ENCODE measurements at regions not wholly inside any gene's neighbourhood (a gene's known extent, or its start where the extent isn't known, plus 50 kb on each side); places are given as distances from the start of the nearest gene placed in this dataset.

GRCh38 chr10:21146436-21146789 is 249.3 kb upstream of the NEBL start:
- H3K4me3 ChIP-seq (ENCODE audit: low read length in 2 of 2): no peak overlapping the region
- H2BK15ac ChIP-seq (ENCODE audit: low read length): no peak overlapping the region
- H3K27ac ChIP-seq (replicated peaks; ENCODE audit: low read length): peak overlapping the region; percentile 92

DNA sequence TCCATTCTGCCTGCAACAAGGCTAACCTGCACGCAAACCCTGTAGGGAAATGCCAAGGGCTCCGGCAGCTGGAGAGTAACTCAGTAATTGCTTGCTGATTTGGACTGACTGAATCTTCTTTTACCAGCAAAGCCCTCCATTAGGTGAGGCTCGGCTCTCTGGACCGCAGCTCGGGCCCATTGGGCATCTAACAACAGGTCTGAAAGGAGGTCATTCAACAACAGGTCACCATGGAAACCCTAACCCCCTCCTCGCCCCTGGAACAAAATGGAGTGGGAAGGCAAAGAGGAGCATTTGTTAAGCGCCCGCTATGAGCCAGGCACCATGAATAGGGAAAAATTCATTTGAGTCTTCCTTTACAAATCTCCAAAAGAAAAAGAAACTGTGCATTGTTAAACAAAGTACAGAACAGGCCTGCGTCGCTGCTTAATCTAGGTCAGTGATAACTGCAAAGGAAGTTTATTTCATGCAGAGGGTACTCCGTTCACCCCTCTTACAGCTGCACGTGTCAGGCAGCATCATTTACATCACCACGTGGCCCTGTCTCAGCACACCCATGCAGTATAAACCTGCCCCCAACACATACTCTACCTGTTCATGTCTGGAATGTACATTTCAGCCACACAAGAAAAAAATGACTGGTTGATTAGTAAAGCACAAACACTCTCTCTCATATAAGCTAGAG is 248.8 kb upstream of the NEBL start:
- H3K4me3 ChIP-seq (ENCODE audit: low read length in 2 of 2): peak overlapping the region in 1 of 2 donors; percentile 27

More at GRCh38 chr10:21146436-21146789, 249.3 kb upstream of the NEBL start:
- Histone ChIP-seq H3K14ac (ENCODE audit: low read length) (no peak overlapping the region), H3K4me1 (ENCODE audit: control insufficient read depth in 2 of 2, insufficient read depth in 1 of 2, low read depth in 1 of 2, low read length in 2 of 2) (peaks cover 13 to 22% of the 10 kb centered on the region in 2 donors), H4K8ac (ENCODE audit: low read depth, low read length) (no peak overlapping the region), H2BK5ac (ENCODE audit: low read length) (no peak overlapping the region), H3K9ac (ENCODE audit: low read depth, low read length, poor library complexity) (no peak overlapping the region), H3K4me2 (ENCODE audit: insufficient read depth, low read length, poor library complexity, severe bottlenecking) (no peak overlapping the region), H2BK12ac (ENCODE audit: low read length) (no peak overlapping the region), H3K79me1 (ENCODE audit: low read depth, low read length) (no peaks in the 10 kb centered on the region), H3K9me3 (replicated peaks in 1 of 2; ENCODE audit: control insufficient read depth in 2 of 2, insufficient read depth in 1 of 2, low read depth in 1 of 2, low read length in 2 of 2) (no peaks in the 10 kb centered on the region), H2AK5ac (ENCODE audit: low read depth, low read length) (no peak overlapping the region), H3K4ac (ENCODE audit: low read length) (no peak overlapping the region), H3K23ac (ENCODE audit: low read depth, low read length, poor library complexity) (no peak overlapping the region), H3K18ac (ENCODE audit: low read length) (no peak overlapping the region), H2BK120ac (ENCODE audit: low read depth, low read length) (no peak overlapping the region), H2AFZ (ENCODE audit: low read length) (peak overlapping the region; percentile 70), H4K91ac (ENCODE audit: low read depth, low read length, poor library complexity) (no peak overlapping the region), H3K27me3 (ENCODE audit: control insufficient read depth in 3 of 3, insufficient read depth in 3 of 3, low read depth in 1 of 3, low read length in 3 of 3) (peaks cover 0 to 2% (median 0%) of the 10 kb centered on the region in 3 experiments), H3K36me3 (replicated peaks in 1 of 2; ENCODE audit: control insufficient read depth in 2 of 2, insufficient read depth in 2 of 2, low read length in 2 of 2) (peaks cover 0 to 2% of the 10 kb centered on the region in 2 donors)
- no peak for DNase-seq (ENCODE audit: low spot score)
- WGBS, 2 donors (ENCODE audit: extremely low coverage in 2 of 2, insufficient read length in 2 of 2, insufficient replicate concordance in 1 of 2): no CpG with 5 or more reads among the region's 1 CpG

GRCh38 chr10:21144047-21144446 is 246.9 kb upstream of the NEBL start:
- Histone ChIP-seq H3K18ac (ENCODE audit: low read length) (peak overlapping the region; percentile 82), H3K4me3 (ENCODE audit: low read length in 2 of 2) (no peak overlapping the region), H3K36me3 (replicated peaks in 1 of 2; ENCODE audit: control insufficient read depth in 2 of 2, insufficient read depth in 2 of 2, low read length in 2 of 2) (peaks cover 0 to 2% of the 10 kb centered on the region in 2 donors), H2BK15ac (ENCODE audit: low read length) (peak overlapping the region; percentile 18), H3K4me2 (ENCODE audit: insufficient read depth, low read length, poor library complexity, severe bottlenecking) (no peak overlapping the region), H3K9me3 (replicated peaks in 1 of 2; ENCODE audit: control insufficient read depth in 2 of 2, insufficient read depth in 1 of 2, low read depth in 1 of 2, low read length in 2 of 2) (no peaks in the 10 kb centered on the region), H2BK12ac (ENCODE audit: low read length) (no peak overlapping the region), H2AK5ac (ENCODE audit: low read depth, low read length) (peak overlapping the region; percentile 36), H3K27ac (replicated peaks; ENCODE audit: low read length) (no peak overlapping the region), H3K79me1 (ENCODE audit: low read depth, low read length) (no peaks in the 10 kb centered on the region), H4K8ac (ENCODE audit: low read depth, low read length) (no peak overlapping the region), H3K4ac (ENCODE audit: low read length) (no peak overlapping the region), H2BK120ac (ENCODE audit: low read depth, low read length) (no peak overlapping the region), H3K4me1 (ENCODE audit: control insufficient read depth in 2 of 2, insufficient read depth in 1 of 2, low read depth in 1 of 2, low read length in 2 of 2) (peaks cover 13 to 22% of the 10 kb centered on the region in 2 donors), H3K27me3 (ENCODE audit: control insufficient read depth in 3 of 3, insufficient read depth in 3 of 3, low read depth in 1 of 3, low read length in 3 of 3) (peaks cover 0 to 2% (median 0%) of the 10 kb centered on the region in 3 experiments), H4K91ac (ENCODE audit: low read depth, low read length, poor library complexity) (no peak overlapping the region), H2BK5ac (ENCODE audit: low read length) (peak overlapping the region; percentile 59), H3K23ac (ENCODE audit: low read depth, low read length, poor library complexity) (no peak overlapping the region), H2AFZ (ENCODE audit: low read length) (no peak overlapping the region), H3K9ac (ENCODE audit: low read depth, low read length, poor library complexity) (no peak overlapping the region), H3K14ac (ENCODE audit: low read length) (no peak overlapping the region)
- no peak for DNase-seq (ENCODE audit: low spot score)
- no CpG with 5 or more reads among the region's 3 CpGs for WGBS, 2 donors (ENCODE audit: extremely low coverage in 2 of 2, insufficient read length in 2 of 2, insufficient replicate concordance in 1 of 2)

More for the DNA sequence above, 248.8 kb upstream of the NEBL start:
- Histone ChIP-seq H2BK5ac (ENCODE audit: low read length) (no peak overlapping the region), H3K9me3 (replicated peaks in 1 of 2; ENCODE audit: control insufficient read depth in 2 of 2, insufficient read depth in 1 of 2, low read depth in 1 of 2, low read length in 2 of 2) (no peaks in the 10 kb centered on the region), H3K4me1 (ENCODE audit: control insufficient read depth in 2 of 2, insufficient read depth in 1 of 2, low read depth in 1 of 2, low read length in 2 of 2) (peaks cover 13 to 22% of the 10 kb centered on the region in 2 donors), H3K4me2 (ENCODE audit: insufficient read depth, low read length, poor library complexity, severe bottlenecking) (peak overlapping the region; percentile 41), H3K4ac (ENCODE audit: low read length) (no peak overlapping the region), H3K9ac (ENCODE audit: low read depth, low read length, poor library complexity) (no peak overlapping the region), H3K27me3 (ENCODE audit: control insufficient read depth in 3 of 3, insufficient read depth in 3 of 3, low read depth in 1 of 3, low read length in 3 of 3) (peaks cover 0 to 2% (median 0%) of the 10 kb centered on the region in 3 experiments), H3K23ac (ENCODE audit: low read depth, low read length, poor library complexity) (no peak overlapping the region), H3K14ac (ENCODE audit: low read length) (no peak overlapping the region), H2BK120ac (ENCODE audit: low read depth, low read length) (no peak overlapping the region), H2AK5ac (ENCODE audit: low read depth, low read length) (no peak overlapping the region), H3K18ac (ENCODE audit: low read length) (peak overlapping the region; percentile 44), H4K8ac (ENCODE audit: low read depth, low read length) (no peak overlapping the region), H3K27ac (replicated peaks; ENCODE audit: low read length) (peak overlapping the region; percentile 92), H2BK12ac (ENCODE audit: low read length) (peak overlapping the region; percentile 50), H4K91ac (ENCODE audit: low read depth, low read length, poor library complexity) (no peak overlapping the region), H2AFZ (ENCODE audit: low read length) (peak overlapping the region; percentile 70), H2BK15ac (ENCODE audit: low read length) (no peak overlapping the region), H3K79me1 (ENCODE audit: low read depth, low read length) (no peaks in the 10 kb centered on the region), H3K36me3 (replicated peaks in 1 of 2; ENCODE audit: control insufficient read depth in 2 of 2, insufficient read depth in 2 of 2, low read length in 2 of 2) (peaks cover 0 to 2% of the 10 kb centered on the region in 2 donors)
- WGBS, 2 donors (ENCODE audit: extremely low coverage in 2 of 2, insufficient read length in 2 of 2, insufficient replicate concordance in 1 of 2): no CpG with 5 or more reads among the region's 13 CpGs
- peak; percentile 81 for DNase-seq (ENCODE audit: low spot score)

DNA sequence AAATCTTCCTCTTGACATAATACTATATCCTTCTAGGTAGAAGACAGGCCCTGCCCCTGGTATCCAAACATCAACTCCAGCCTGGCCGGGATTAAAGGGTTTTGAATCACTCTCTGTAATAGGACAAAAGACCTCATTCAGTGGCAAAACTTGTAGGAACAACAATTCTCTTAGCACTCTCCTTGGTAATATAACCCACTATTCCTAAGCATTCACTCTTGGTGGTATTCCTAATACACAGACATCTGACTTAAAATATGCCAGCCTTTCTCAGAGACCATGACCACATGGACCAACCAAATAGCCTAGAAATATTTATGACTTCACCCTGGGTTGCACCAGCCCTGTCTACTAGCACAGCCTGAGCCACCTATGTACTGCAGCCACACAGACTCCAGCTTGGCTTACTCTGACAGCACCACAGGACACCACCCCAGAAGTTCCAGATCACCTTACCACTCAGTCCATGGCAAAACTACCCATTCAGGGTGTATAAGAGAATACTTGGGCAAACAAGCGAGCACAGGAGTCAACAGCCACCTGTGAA is 244.9 kb upstream of the NEBL start:
- no peaks in the 10 kb centered on the region for H3K9me3 ChIP-seq (replicated peaks in 1 of 2; ENCODE audit: control insufficient read depth in 2 of 2, insufficient read depth in 1 of 2, low read depth in 1 of 2, low read length in 2 of 2)
- H3K18ac ChIP-seq (ENCODE audit: low read length): no peak overlapping the region
- H2BK5ac ChIP-seq (ENCODE audit: low read length): no peak overlapping the region
- H3K27me3 ChIP-seq (ENCODE audit: control insufficient read depth in 3 of 3, insufficient read depth in 3 of 3, low read depth in 1 of 3, low read length in 3 of 3): no peaks in the 10 kb centered on the region
- no peak overlapping the region for H4K8ac ChIP-seq (ENCODE audit: low read depth, low read length)
- WGBS, 2 donors (ENCODE audit: extremely low coverage in 2 of 2, insufficient read length in 2 of 2, insufficient replicate concordance in 1 of 2): no CpG with 5 or more reads among the region's 2 CpGs
- no peaks in the 10 kb centered on the region for H3K79me1 ChIP-seq (ENCODE audit: low read depth, low read length)
- no peak overlapping the region for H2AFZ ChIP-seq (ENCODE audit: low read length)
- H2BK15ac ChIP-seq (ENCODE audit: low read length): no peak overlapping the region
- H3K36me3 ChIP-seq (replicated peaks in 1 of 2; ENCODE audit: control insufficient read depth in 2 of 2, insufficient read depth in 2 of 2, low read length in 2 of 2): no peaks in the 10 kb centered on the region
- no peak overlapping the region for H3K4me3 ChIP-seq (ENCODE audit: low read length in 2 of 2)
- H2AK5ac ChIP-seq (ENCODE audit: low read depth, low read length): no peak overlapping the region
- no peak overlapping the region for H2BK120ac ChIP-seq (ENCODE audit: low read depth, low read length)
- H3K4ac ChIP-seq (ENCODE audit: low read length): no peak overlapping the region
- peaks cover 13 to 18% of the 10 kb centered on the region in 2 donors for H3K4me1 ChIP-seq (ENCODE audit: control insufficient read depth in 2 of 2, insufficient read depth in 1 of 2, low read depth in 1 of 2, low read length in 2 of 2)
- no peak for DNase-seq (ENCODE audit: low spot score)
- no peak overlapping the region for H3K4me2 ChIP-seq (ENCODE audit: insufficient read depth, low read length, poor library complexity, severe bottlenecking)
- no peak overlapping the region for H3K23ac ChIP-seq (ENCODE audit: low read depth, low read length, poor library complexity)
- no peak overlapping the region for H2BK12ac ChIP-seq (ENCODE audit: low read length)
- H4K91ac ChIP-seq (ENCODE audit: low read depth, low read length, poor library complexity): no peak overlapping the region
- H3K9ac ChIP-seq (ENCODE audit: low read depth, low read length, poor library complexity): no peak overlapping the region
- H3K27ac ChIP-seq (replicated peaks; ENCODE audit: low read length): no peak overlapping the region
- no peak overlapping the region for H3K14ac ChIP-seq (ENCODE audit: low read length)

Measured in neuronal stem cell (in vitro differentiated cells).